Activated naive CD4-positive, alpha-beta T cell treated with anti-CD3 and anti-CD28 coated beads, Interleukin-2, amount 50 U/mL, for 24 hours (primary cell): ENCODE measurements at regions not wholly inside any gene's neighbourhood (a gene's known extent, or its start where the extent isn't known, plus 50 kb on each side); places are given as distances from the start of the nearest gene placed in this dataset.

ENCODE experiments used
- H3K27ac Mint-ChIP-seq: one replicate; pipeline ENCODE4 v1.8.0; 2021; ENCODE audit warnings: mild to moderate bottlenecking, mixed read lengths
- H3K27me3 Mint-ChIP-seq: one replicate; pipeline ENCODE4 v1.8.0; 2021; ENCODE audit warnings: mixed read lengths
- H3K36me3 Mint-ChIP-seq: one replicate; pipeline ENCODE4 v1.8.0; 2021; ENCODE audit warnings: mixed read lengths
- H3K4me1 Mint-ChIP-seq: one replicate; pipeline ENCODE4 v1.8.0; 2021; ENCODE audit warnings: mixed read lengths
- H3K4me3 Mint-ChIP-seq: one replicate; pipeline ENCODE4 v1.8.0; 2021; ENCODE audit warnings: mild to moderate bottlenecking, mixed read lengths
- H3K9me3 Mint-ChIP-seq: one replicate; pipeline ENCODE4 v1.8.0; 2021; ENCODE audit warnings: mixed read lengths

DNA sequence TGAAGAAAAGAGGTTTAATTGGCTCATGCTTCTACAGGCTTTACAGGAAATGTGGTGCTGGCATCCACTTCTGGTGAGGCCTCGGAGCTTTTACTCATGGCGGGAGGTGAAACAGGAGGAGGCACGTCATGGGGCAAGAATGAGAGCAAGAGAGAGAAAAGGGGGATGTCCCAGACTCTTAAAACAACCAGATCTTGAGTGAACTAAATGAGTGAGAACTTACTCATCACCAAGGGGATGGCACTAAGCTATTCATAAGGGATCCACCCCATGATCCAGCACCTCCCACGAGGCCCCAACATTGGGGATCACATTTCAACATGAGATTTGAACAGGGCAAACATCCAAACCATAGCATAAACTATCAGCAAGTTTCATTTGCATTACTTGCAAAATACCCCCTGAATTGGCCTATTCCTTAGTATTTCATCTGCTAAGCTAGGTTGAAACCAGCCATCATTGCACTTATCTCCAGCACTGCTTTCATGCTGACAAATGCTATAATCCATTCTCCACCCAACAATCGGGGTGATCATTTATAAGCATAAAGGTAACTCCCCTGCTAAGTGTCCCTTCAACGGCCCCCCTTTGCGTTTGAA is 179.0 kb downstream of the NOC3L start:
- Mint-ChIP-seq H3K9me3 (no peaks in the 10 kb centered on the region), H3K36me3 (no peaks in the 10 kb centered on the region), H3K4me1 (no peaks in the 10 kb centered on the region), H3K27me3 (peaks cover 6% of the 10 kb centered on the region), H3K27ac (no peak overlapping the region), H3K4me3 (no peak overlapping the region)

DNA sequence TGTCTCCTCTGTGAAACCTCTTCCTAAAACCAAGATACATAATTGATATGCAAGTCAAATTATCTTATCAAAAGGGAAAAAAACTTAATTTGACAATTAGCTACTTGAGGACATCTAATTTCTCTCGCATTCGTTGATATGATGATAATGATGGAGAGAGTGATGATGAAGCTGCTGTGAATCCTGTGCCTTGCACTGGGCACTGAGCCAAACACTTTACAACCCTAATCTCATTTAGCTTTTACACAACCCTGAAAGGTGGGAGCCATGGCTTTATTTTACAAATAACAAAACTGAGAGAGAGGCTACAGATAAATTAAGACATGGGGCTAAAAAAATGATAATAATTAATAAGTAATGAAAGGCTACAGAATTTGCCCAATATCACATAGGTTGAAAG is 176.0 kb downstream of the NOC3L start:
- Mint-ChIP-seq H3K27me3 (peaks cover 11% of the 10 kb centered on the region), H3K27ac (no peak overlapping the region), H3K9me3 (no peaks in the 10 kb centered on the region), H3K4me3 (no peak overlapping the region), H3K36me3 (no peaks in the 10 kb centered on the region), H3K4me1 (no peaks in the 10 kb centered on the region)

- Mint-ChIP-seq H3K36me3 (no peaks in the 10 kb centered on the region), H3K27me3 (peaks cover 14% of the 10 kb centered on the region), H3K9me3 (no peaks in the 10 kb centered on the region), H3K4me1 (no peaks in the 10 kb centered on the region), H3K27ac (no peak overlapping the region), H3K4me3 (no peak overlapping the region)
These were observed 170.4 kb downstream of the NOC3L start for GRCh38 chr10:94192333-94192732.

- Mint-ChIP-seq H3K4me3 (no peak overlapping the region), H3K27ac (no peak overlapping the region), H3K27me3 (peaks cover 12% of the 10 kb centered on the region), H3K36me3 (no peaks in the 10 kb centered on the region), H3K9me3 (no peaks in the 10 kb centered on the region), H3K4me1 (no peaks in the 10 kb centered on the region)
These were observed 169.8 kb downstream of the NOC3L start for GRCh38 chr10:94192974-94193373.

DNA sequence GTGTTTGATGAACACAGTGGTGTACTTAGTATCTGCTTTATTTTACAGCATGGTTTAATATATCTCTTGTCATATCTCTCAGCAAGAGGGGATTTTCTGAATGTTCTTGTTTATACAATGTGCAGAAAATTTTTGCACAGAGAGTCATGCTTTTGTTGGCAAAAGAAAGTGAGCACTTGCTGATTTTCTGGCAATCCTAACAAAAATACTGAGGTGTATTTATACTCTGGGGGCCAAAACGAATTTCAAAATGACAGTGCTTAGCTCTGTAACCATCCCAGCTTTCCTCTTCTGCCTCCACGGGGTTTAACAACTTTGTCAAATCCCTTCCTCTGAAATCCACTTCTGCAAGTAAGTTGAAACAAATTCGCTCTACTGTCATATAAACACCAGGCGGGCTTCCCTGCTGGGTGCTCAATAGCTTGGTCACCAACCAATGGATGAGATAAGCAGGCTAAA is 169.2 kb downstream of the NOC3L start:
- Mint-ChIP-seq H3K9me3 (no peaks in the 10 kb centered on the region), H3K36me3 (no peaks in the 10 kb centered on the region), H3K4me1 (no peaks in the 10 kb centered on the region)

GRCh38 chr10:94194256-94194655 is 168.5 kb downstream of the NOC3L start:
- Mint-ChIP-seq H3K27ac (no peak overlapping the region), H3K27me3 (peaks cover 10% of the 10 kb centered on the region), H3K4me3 (no peak overlapping the region), H3K36me3 (no peaks in the 10 kb centered on the region), H3K4me1 (no peaks in the 10 kb centered on the region), H3K9me3 (no peaks in the 10 kb centered on the region)

More for the DNA sequence above, 169.2 kb downstream of the NOC3L start:
- Mint-ChIP-seq H3K4me3 (no peak overlapping the region), H3K27me3 (peaks cover 12% of the 10 kb centered on the region), H3K27ac (no peak overlapping the region)

GRCh38 chr10:94197241-94197640 is 165.5 kb downstream of the NOC3L start:
- Mint-ChIP-seq H3K27ac (no peak overlapping the region), H3K4me3 (no peak overlapping the region), H3K4me1 (no peaks in the 10 kb centered on the region), H3K36me3 (no peaks in the 10 kb centered on the region), H3K27me3 (peaks cover 7% of the 10 kb centered on the region), H3K9me3 (no peaks in the 10 kb centered on the region)

GRCh38 chr10:94198324-94198723 is 164.4 kb downstream of the NOC3L start:
- peaks cover 7% of the 10 kb centered on the region for H3K27me3 Mint-ChIP-seq
- no peaks in the 10 kb centered on the region for H3K36me3 Mint-ChIP-seq
- H3K4me1 Mint-ChIP-seq, result no peaks in the 10 kb centered on the region
- no peak overlapping the region for H3K4me3 Mint-ChIP-seq
- no peaks in the 10 kb centered on the region for H3K9me3 Mint-ChIP-seq
- no peak overlapping the region for H3K27ac Mint-ChIP-seq

- no peaks in the 10 kb centered on the region for H3K4me1 Mint-ChIP-seq
- peaks cover 3% of the 10 kb centered on the region for H3K27me3 Mint-ChIP-seq
- no peak overlapping the region for H3K27ac Mint-ChIP-seq
- H3K4me3 Mint-ChIP-seq, result no peak overlapping the region
- H3K9me3 Mint-ChIP-seq, result no peaks in the 10 kb centered on the region
- H3K36me3 Mint-ChIP-seq, result no peaks in the 10 kb centered on the region
These were observed 163.2 kb downstream of the NOC3L start for GRCh38 chr10:94199565-94199964.

- Mint-ChIP-seq H3K36me3 (no peaks in the 10 kb centered on the region), H3K27ac (no peak overlapping the region), H3K9me3 (no peaks in the 10 kb centered on the region), H3K4me3 (no peak overlapping the region), H3K4me1 (no peaks in the 10 kb centered on the region), H3K27me3 (peaks cover 3% of the 10 kb centered on the region)
These were observed 162.4 kb downstream of the NOC3L start for GRCh38 chr10:94200146-94200837.

GRCh38 chr10:94205396-94205831 is 157.3 kb downstream of the NOC3L start:
- H3K27ac Mint-ChIP-seq, result no peak overlapping the region
- no peak overlapping the region for H3K4me3 Mint-ChIP-seq
- no peaks in the 10 kb centered on the region for H3K9me3 Mint-ChIP-seq
- no peaks in the 10 kb centered on the region for H3K36me3 Mint-ChIP-seq
- H3K4me1 Mint-ChIP-seq, result no peaks in the 10 kb centered on the region
- no peaks in the 10 kb centered on the region for H3K27me3 Mint-ChIP-seq

GRCh38 chr10:94206176-94206575 is 156.6 kb downstream of the NOC3L start:
- Mint-ChIP-seq H3K4me1 (no peaks in the 10 kb centered on the region), H3K27ac (no peak overlapping the region), H3K9me3 (no peaks in the 10 kb centered on the region), H3K36me3 (no peaks in the 10 kb centered on the region), H3K27me3 (no peaks in the 10 kb centered on the region), H3K4me3 (no peak overlapping the region)

- Mint-ChIP-seq H3K27me3 (no peaks in the 10 kb centered on the region), H3K9me3 (no peaks in the 10 kb centered on the region), H3K4me3 (no peak overlapping the region), H3K4me1 (no peaks in the 10 kb centered on the region), H3K36me3 (no peaks in the 10 kb centered on the region), H3K27ac (no peak overlapping the region)
These were observed 154.4 kb downstream of the NOC3L start for GRCh38 chr10:94208315-94208714.

- Mint-ChIP-seq H3K9me3 (no peaks in the 10 kb centered on the region), H3K4me1 (no peaks in the 10 kb centered on the region), H3K4me3 (no peak overlapping the region), H3K36me3 (no peaks in the 10 kb centered on the region), H3K27ac (no peak overlapping the region), H3K27me3 (peaks cover 2% of the 10 kb centered on the region)
These were observed 152.1 kb downstream of the NOC3L start for GRCh38 chr10:94210440-94211168.

DNA sequence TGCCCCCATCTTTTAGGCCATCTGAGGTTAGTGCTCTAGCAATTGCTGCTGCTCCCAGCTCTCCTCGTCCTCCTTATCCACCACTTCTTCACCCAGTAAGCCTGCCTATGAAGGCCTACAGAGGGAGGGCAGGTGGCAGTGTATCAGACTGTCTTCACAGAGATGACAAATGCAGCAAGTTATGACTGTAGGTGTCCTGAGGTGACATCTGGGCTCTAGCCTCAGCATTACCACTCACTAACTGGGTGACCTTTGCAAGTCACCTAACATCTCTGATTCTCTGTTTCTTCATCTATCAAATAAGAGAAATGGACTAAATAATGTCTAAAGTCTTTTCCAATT is 151.6 kb downstream of the NOC3L start:
- Mint-ChIP-seq H3K36me3 (no peaks in the 10 kb centered on the region), H3K27me3 (peaks cover 2% of the 10 kb centered on the region), H3K9me3 (no peaks in the 10 kb centered on the region), H3K27ac (no peak overlapping the region), H3K4me1 (no peaks in the 10 kb centered on the region), H3K4me3 (no peak overlapping the region)

DNA sequence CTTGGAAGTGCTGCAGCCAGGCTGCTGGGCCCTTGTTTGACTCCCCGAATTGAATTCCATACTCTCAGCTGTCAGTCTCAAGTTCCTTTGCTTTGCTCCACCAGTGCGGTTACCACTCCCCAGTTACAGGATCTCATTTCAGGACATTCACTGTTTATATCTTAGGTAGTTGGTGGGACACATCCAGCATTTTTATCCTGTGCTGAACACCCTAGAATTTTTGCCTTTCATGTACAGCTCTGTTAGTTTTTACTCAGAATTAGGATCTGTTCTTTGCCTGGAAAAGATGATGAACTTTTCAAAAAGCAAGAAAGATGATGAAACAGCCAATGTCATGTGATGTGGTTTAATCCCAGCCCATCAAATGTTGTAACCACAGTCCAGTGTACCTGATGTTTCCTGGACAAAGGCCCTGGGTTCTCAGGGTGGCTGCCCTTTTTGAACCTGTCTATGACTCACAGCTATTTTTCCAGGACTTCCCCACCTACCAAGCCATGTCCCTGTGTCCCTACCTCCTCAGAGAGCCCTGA is 149.7 kb downstream of the NOC3L start:
- no peaks in the 10 kb centered on the region for H3K4me1 Mint-ChIP-seq
- no peaks in the 10 kb centered on the region for H3K36me3 Mint-ChIP-seq
- no peaks in the 10 kb centered on the region for H3K9me3 Mint-ChIP-seq
- H3K4me3 Mint-ChIP-seq, result no peak overlapping the region
- H3K27me3 Mint-ChIP-seq, result peaks cover 2% of the 10 kb centered on the region
- no peak overlapping the region for H3K27ac Mint-ChIP-seq
